Astrocyte (in vitro differentiated cells and primary cell): ENCODE measurements at regions not wholly inside any gene's neighbourhood (a gene's known extent, or its start where the extent isn't known, plus 50 kb on each side); places are given as distances from the start of the nearest gene placed in this dataset.

Experiments used
- CTCF ChIP-seq: IDR thresholded peaks from 2 replicates; pipeline ENCODE4 v1.5.1; 2011; ENCODE audit warnings: low read depth, mild to moderate bottlenecking, inconsistent platforms, low read length, moderate library complexity; ENCODE audit not compliant: insufficient read depth
- EZH2 ChIP-seq: IDR thresholded peaks from 2 replicates; pipeline ENCODE4 v1.6.1; 2012; ENCODE audit warnings: mild to moderate bottlenecking, low read length, inconsistent platforms; ENCODE audit not compliant: insufficient read depth

GRCh38 chr3:23062582-23062981 is 140.5 kb upstream of the UBE2E2 start:
- TF ChIP-seq EZH2 (no peak), CTCF (no peak)
